ENCODE measurements at regions not wholly inside any gene's neighbourhood (a gene's known extent, or its start where the extent isn't known, plus 50 kb on each side); places are given as distances from the start of the nearest gene placed in this dataset.

- TF ChIP-seq, protein P1, sequence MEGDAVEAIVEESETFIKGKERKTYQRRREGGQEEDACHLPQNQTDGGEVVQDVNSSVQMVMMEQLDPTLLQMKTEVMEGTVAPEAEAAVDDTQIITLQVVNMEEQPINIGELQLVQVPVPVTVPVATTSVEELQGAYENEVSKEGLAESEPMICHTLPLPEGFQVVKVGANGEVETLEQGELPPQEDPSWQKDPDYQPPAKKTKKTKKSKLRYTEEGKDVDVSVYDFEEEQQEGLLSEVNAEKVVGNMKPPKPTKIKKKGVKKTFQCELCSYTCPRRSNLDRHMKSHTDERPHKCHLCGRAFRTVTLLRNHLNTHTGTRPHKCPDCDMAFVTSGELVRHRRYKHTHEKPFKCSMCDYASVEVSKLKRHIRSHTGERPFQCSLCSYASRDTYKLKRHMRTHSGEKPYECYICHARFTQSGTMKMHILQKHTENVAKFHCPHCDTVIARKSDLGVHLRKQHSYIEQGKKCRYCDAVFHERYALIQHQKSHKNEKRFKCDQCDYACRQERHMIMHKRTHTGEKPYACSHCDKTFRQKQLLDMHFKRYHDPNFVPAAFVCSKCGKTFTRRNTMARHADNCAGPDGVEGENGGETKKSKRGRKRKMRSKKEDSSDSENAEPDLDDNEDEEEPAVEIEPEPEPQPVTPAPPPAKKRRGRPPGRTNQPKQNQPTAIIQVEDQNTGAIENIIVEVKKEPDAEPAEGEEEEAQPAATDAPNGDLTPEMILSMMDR (optimal IDR thresholded peaks at IDR 0.05 in 1 of 3, IDR thresholded peaks at IDR 0.05 in 1 of 3, conservative IDR thresholded peaks at IDR 0.05 in 1 of 3; ENCODE audit: extremely low read depth in 1 of 3, insufficient read depth in 2 of 3, low read length in 3 of 3): no peak
- no peak for TF ChIP-seq EZH2 (IDR thresholded peaks at IDR 0.05; ENCODE audit: low read length)
Observed at GRCh38 chr5:106392766-106393165, 1278.0 kb downstream of the EFNA5 start.
